HG02973 (cell line): ENCODE measurements at regions not wholly inside any gene's neighbourhood (a gene's known extent, or its start where the extent isn't known, plus 50 kb on each side); places are given as distances from the start of the nearest gene placed in this dataset.
A peak's percentile ranks its signal among the peaks of the same experiment; 100 is the strongest.
"Not testable (repeated sequence)": the region's sequence is repeated elsewhere in the genome, so short reads cannot be mapped to it uniquely, and the experiment has no call there.

Source experiments
- ATAC-seq: cut with Tn5 transposase; IDR thresholded peaks from one replicate; pipeline ENCODE4 v1.9.1; 2021; ENCODE audit warnings: moderate library complexity; ENCODE audit not compliant: unreplicated experiment

GRCh38 chr5:96321345-96321744 is 111.7 kb downstream of the PCSK1 start:
- no peak for ATAC-seq

- no peak for ATAC-seq
Observed at GRCh38 chr5:96320797-96321196, 112.3 kb downstream of the PCSK1 start.

- not testable (repeated sequence) for ATAC-seq
Observed at GRCh38 chr5:96319981-96320739, 112.9 kb downstream of the PCSK1 start.

- ATAC-seq, result no peak
Observed at GRCh38 chr5:96318569-96319110, 114.4 kb downstream of the PCSK1 start.

DNA sequence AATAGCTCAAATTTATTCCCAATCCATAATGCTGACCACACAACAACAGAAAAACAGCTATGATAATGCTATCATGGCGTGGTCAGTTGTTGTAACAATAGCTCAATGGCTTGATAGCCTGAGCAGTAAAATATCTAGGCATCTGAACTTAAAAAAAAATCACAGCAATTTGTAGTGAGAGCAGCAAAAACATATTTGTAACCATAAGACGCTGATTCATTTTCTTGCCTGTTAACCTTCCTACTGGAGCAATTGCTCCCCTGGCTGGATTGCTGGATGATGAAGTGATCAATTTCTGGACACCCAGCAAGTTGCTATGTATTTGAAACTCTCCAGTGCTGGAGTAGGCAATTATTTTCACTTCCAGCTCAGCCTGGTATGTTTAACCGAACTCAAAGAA is 115.1 kb downstream of the PCSK1 start:
- ATAC-seq, result no peak

DNA sequence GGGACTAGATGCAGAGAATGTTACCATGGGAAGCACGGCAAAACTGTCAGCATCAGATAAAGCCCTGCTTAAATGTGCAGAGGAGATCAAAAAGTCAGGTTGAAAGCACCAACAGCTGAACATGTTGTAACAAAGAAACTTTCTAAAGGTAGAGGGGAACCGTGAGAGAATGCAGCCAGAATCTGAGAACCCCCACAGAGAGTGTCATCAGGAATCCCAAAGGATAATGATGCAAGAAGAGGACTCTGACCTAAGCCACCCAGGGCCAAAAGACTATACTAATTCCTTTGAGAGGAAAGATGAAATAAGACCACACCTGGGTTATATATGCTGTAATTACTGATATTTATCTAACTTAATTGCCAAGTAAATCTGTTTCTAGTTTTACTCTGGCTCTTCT is 116.6 kb downstream of the PCSK1 start:
- ATAC-seq, result no peak

- no peak for ATAC-seq
Observed at GRCh38 chr5:96316017-96316416, 117.0 kb downstream of the PCSK1 start.

- ATAC-seq, result peak; percentile 61
Observed at GRCh38 chr5:96315431-96315830, 117.6 kb downstream of the PCSK1 start.

GRCh38 chr5:96312383-96312782 is 120.7 kb downstream of the PCSK1 start:
- no peak for ATAC-seq

GRCh38 chr5:96307047-96307446 is 126.0 kb downstream of the PCSK1 start:
- not testable (repeated sequence) for ATAC-seq

DNA sequence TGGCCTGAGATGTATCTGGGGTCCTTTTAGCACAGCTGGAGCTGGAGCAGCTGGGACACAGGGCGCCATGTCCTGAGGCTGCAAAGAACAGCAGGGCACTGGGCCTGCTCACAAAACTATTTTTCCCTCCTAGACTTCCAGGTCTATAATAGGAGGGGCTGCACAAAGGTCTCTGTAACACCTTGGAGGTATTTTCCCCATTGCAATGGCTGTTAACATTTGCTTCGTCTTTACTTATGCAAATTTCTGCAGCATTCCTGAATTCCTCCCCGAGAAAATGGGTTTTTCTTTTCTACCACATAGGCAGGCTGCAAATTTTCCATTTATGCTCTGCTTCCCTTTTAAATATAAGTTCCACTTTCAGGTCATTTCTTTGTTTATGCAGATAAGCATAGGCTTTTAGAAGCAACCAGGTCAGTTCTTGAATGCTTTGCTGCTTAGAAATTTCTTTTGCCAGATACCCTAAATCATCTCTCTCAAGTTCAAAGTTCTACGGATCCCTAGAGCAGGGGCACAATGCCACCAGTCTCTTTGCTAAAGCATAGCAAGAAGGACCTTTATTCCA is 130.8 kb downstream of the PCSK1 start:
- no peak for ATAC-seq

- no peak for ATAC-seq
Observed at GRCh38 chr5:96300976-96301375, 132.1 kb downstream of the PCSK1 start.

DNA sequence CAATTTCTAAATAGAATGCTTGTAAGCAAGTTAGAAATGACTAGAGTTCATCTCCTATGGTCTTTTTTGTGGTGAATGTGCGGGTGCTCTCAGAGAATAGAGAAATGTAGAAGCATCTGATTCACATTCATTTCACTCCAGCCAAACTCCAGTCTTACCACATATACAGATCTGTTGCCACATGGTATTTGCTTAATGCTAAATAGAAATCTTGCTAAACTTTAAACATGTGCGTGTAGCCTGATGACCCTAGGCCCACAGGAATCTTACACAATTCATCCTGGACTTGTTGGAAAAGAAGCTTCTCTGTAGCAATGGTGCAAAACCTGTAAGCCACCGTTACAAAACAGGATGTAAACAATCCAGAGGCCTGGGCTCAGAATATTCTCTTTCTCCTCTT is 135.2 kb downstream of the PCSK1 start:
- no peak for ATAC-seq

GRCh38 chr5:96297290-96297689 is 135.8 kb downstream of the PCSK1 start:
- no peak for ATAC-seq

DNA sequence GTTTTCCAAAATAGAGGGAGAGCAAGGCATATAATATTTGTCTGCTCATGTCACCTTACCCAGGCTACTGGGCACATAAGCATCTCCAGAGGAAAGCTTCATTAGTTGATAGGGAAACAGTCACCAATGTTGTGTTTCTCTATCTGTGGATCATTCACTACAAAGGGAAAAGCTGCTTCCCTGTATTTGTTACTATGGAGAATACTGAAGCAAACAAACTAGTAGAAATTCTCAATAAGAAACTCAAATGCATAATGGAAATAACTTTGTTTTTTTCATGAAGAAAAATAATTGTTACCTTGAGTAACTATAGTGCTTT is 138.2 kb downstream of the PCSK1 start:
- ATAC-seq, result no peak

GRCh38 chr5:96293966-96294883 is 138.8 kb downstream of the PCSK1 start:
- no peak for ATAC-seq

GRCh38 chr5:96292582-96293247 is 140.3 kb downstream of the PCSK1 start:
- ATAC-seq, result no peak

DNA sequence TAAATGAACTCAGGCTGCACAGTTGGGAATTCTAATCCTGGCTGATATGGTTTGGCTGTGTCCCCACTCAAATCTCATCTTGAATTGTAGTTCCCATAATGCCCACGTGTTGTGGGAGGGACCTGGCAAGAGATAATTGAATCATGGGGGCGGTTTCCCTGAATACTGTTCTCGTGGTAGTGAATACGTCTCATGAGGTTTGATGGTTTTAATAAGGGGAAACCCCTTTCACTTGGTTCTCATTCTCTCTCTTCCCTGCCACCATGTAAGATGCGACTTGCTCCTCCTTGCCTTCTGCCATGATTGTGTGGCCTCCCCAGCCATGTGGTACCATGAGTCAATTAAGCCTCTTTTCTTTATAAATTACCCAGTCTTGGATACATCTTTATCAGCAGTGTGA is 143.8 kb downstream of the PCSK1 start:
- ATAC-seq, result not testable (repeated sequence)

- no peak for ATAC-seq
Observed at GRCh38 chr5:96288845-96289185, 144.2 kb downstream of the PCSK1 start.

- no peak for ATAC-seq
Observed at GRCh38 chr5:96288166-96288844, 144.7 kb downstream of the PCSK1 start.

DNA sequence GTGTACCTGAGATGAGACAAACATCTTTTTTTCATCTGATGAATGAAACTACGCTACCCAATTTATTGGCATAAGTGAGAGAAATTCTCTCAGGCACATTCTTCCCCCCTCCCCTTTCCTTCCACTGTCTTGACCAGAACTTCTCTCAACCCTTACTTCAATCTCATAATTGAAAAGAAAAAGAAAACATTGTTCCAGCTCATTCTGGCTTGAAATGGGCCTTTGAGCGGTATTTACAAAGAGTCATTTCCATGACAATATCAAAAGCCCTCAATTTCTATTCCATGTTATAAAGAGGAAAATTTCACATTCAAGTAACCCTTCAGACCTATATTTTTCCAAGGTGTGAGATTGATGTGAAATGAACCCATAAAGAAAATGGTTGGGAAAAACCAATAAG is 145.9 kb downstream of the PCSK1 start:
- ATAC-seq, result no peak
